ENCODE measurements at regions not wholly inside any gene's neighbourhood (a gene's known extent, or its start where the extent isn't known, plus 50 kb on each side); places are given as distances from the start of the nearest gene placed in this dataset.
A peak's percentile ranks its signal among the peaks of the same experiment; 100 is the strongest.

DNA sequence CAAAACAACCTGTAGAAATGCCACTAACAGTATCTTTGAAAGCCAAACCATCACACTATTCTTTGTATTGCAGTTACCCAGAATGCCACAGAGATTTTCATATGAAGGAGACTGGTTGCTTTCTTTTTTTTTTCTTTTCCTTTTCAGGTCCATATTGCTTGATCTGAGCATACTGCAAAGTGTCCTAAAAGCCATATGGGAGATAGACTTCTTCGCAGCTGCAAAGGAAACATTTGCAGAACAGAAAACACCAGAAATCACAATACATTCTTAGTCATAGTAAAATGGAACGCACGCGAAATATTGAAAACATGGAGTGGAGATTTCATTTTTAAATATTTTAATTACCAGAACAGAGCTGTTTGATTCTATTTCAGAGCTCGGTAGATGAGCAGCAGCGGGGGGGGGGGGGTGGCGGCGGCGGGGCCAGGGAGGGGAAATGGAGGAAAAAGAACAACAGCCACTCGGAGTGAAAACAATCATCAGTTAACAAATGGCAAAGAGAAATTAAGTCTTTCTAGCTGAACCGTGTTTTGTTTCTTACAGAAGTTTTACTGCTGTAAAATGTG is 284.1 kb downstream of the NFIB start:
- FAIRE-seq (no peak), DNase-seq (peak in 1 of 5 donors; percentile 28)
- TF ChIP-seq CTCF (IDR thresholded peaks at IDR 0.05; ENCODE audit: borderline replicate concordance, extremely low read depth, insufficient read depth) = no peak
- H3K9me3 ChIP-seq (ENCODE audit: control insufficient read depth in 2 of 3, insufficient read depth in 1 of 3, low read length in 3 of 3) = no peaks in the 10 kb centered on the region
- peak overlapping the region in 2 of 3 donors; percentile 3 to 23 for H3K9ac ChIP-seq (ENCODE audit: low read length in 3 of 3)
- peaks cover 0 to 38% (median 13%) of the 10 kb centered on the region in 3 donors for H3K4me1 ChIP-seq (ENCODE audit: control insufficient read depth in 2 of 3, insufficient read depth in 2 of 3, low read depth in 1 of 3, low read length in 3 of 3)
- H3K27me3 ChIP-seq (ENCODE audit: control insufficient read depth, insufficient read depth, low read length) = no peaks in the 10 kb centered on the region
- peak overlapping the region in 1 of 2 donors; percentile 56 for H3K27ac ChIP-seq (ENCODE audit: low read depth in 2 of 2, low read length in 2 of 2)
- intact Hi-C loops (cut with DNase I) = no loop called here
- no peaks in the 10 kb centered on the region for H3K36me3 ChIP-seq (ENCODE audit: control insufficient read depth in 2 of 3, insufficient read depth in 3 of 3, low read length in 3 of 3)
- H3K4me3 ChIP-seq (ENCODE audit: low read length in 3 of 3) = peak overlapping the region; percentile 3 to 60 (median 35)

GRCh38 chr9:14027116-14027800 is 286.7 kb downstream of the NFIB start:
- Histone ChIP-seq H3K27me3 (ENCODE audit: control insufficient read depth, insufficient read depth, low read length) (no peaks in the 10 kb centered on the region), H3K36me3 (ENCODE audit: control insufficient read depth in 2 of 3, insufficient read depth in 3 of 3, low read length in 3 of 3) (no peaks in the 10 kb centered on the region), H3K9ac (ENCODE audit: low read length in 3 of 3) (peak overlapping the region in 1 of 3 donors; percentile 4), H3K9me3 (ENCODE audit: control insufficient read depth in 2 of 3, insufficient read depth in 1 of 3, low read length in 3 of 3) (no peaks in the 10 kb centered on the region), H3K27ac (ENCODE audit: low read depth in 2 of 2, low read length in 2 of 2) (peak overlapping the region; percentile 83 to 86), H3K4me3 (ENCODE audit: low read length in 3 of 3) (no peak overlapping the region), H3K4me1 (ENCODE audit: control insufficient read depth in 2 of 3, insufficient read depth in 2 of 3, low read depth in 1 of 3, low read length in 3 of 3) (peaks cover 0 to 40% (median 13%) of the 10 kb centered on the region in 3 donors)
- DNase-seq (peak in 4 of 5 donors; percentile 25 to 77 (median 66)), FAIRE-seq (peak; percentile 82)
- no peak for TF ChIP-seq CTCF (IDR thresholded peaks at IDR 0.05; ENCODE audit: borderline replicate concordance, extremely low read depth, insufficient read depth)
- intact Hi-C loops (cut with DNase I) = no loop called here

GRCh38 chr9:14025741-14026140 is 288.2 kb downstream of the NFIB start:
- Histone ChIP-seq H3K27ac (ENCODE audit: low read depth in 2 of 2, low read length in 2 of 2) (no peak overlapping the region), H3K27me3 (ENCODE audit: control insufficient read depth, insufficient read depth, low read length) (no peaks in the 10 kb centered on the region), H3K4me3 (ENCODE audit: low read length in 3 of 3) (no peak overlapping the region), H3K4me1 (ENCODE audit: control insufficient read depth in 2 of 3, insufficient read depth in 2 of 3, low read depth in 1 of 3, low read length in 3 of 3) (peaks cover 0 to 39% (median 10%) of the 10 kb centered on the region in 3 donors), H3K36me3 (ENCODE audit: control insufficient read depth in 2 of 3, insufficient read depth in 3 of 3, low read length in 3 of 3) (no peaks in the 10 kb centered on the region), H3K9me3 (ENCODE audit: control insufficient read depth in 2 of 3, insufficient read depth in 1 of 3, low read length in 3 of 3) (no peaks in the 10 kb centered on the region), H3K9ac (ENCODE audit: low read length in 3 of 3) (no peak overlapping the region)
- TF ChIP-seq CTCF (IDR thresholded peaks at IDR 0.05; ENCODE audit: borderline replicate concordance, extremely low read depth, insufficient read depth) = no peak
- DNase-seq (no peak), FAIRE-seq (no peak)
- intact Hi-C loops (cut with DNase I) = no loop called here

Measured in kidney (tissue), 13 donors.